Uterus (tissue), 2 donors: ENCODE measurements at regions not wholly inside any gene's neighbourhood (a gene's known extent, or its start where the extent isn't known, plus 50 kb on each side); places are given as distances from the start of the nearest gene placed in this dataset.

Experiments
- CTCF ChIP-seq, 4 experiments: fragments of 200-600 bp in 2 of 4; fragments of 450-650 bp in 2 of 4; sonication (generic) in 2 of 4; IDR thresholded peaks; one replicate each; pipeline ENCODE4 v1.5.1; 2016 to 2019; ENCODE audit warnings: antibody characterized with exemption in 4 of 4, mild to moderate bottlenecking in 2 of 4, moderate library complexity in 1 of 4
- POLR2A ChIP-seq, 2 donors: fragments of 450-650 bp; IDR thresholded peaks; one replicate each; pipeline ENCODE4 v1.6.1; 2016; ENCODE audit warnings: antibody characterized with exemption in 2 of 2, mild to moderate bottlenecking in 1 of 2, moderate library complexity in 1 of 2

GRCh38 chr2:239862613-239863012 is 162.5 kb downstream of the NDUFA10 start:
- TF ChIP-seq CTCF (IDR thresholded peaks at IDR 0.05) (no peak), POLR2A (IDR thresholded peaks at IDR 0.05) (no peak)
